Gastroesophageal sphincter (tissue), 3 donors: ENCODE measurements at regions not wholly inside any gene's neighbourhood (a gene's known extent, or its start where the extent isn't known, plus 50 kb on each side); places are given as distances from the start of the nearest gene placed in this dataset.

ENCODE experiments used
- POLR2AphosphoS5 ChIP-seq: sonication (generic); formaldehyde crosslinking; IDR thresholded peaks from one replicate; pipeline ENCODE4 v1.6.1; 2017; ENCODE audit warnings: antibody characterized with exemption
- TF ChIP-seq, protein P1 (sequence below), 4 experiments: fragments of 200-600 bp in 2 of 4; fragments of 450-650 bp in 2 of 4; sonication (generic) in 1 of 4; IDR thresholded peaks; one replicate each; pipeline ENCODE4 v1.5.1; 2017 to 2019; ENCODE audit warnings: antibody characterized with exemption in 4 of 4, mild to moderate bottlenecking in 2 of 4, moderate library complexity in 2 of 4

DNA sequence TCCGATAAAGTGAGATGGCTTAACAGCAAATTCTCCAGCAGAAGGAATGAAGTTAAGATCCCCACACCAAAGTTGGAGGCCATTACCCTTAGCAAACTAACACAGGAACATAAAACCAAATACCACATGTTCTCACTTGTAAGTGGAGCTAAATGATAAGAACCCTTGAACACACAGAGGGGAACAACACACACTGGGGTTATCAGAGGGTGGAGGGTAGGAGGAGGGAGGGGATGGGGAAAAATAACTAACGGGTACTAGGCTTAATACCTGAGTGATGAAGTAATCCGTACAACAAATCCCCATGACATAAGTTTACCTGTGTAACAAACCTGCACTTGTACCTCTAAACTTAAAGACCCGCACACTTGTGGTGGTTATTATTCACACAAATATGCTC is 240.4 kb upstream of the NAV3 start:
- TF ChIP-seq, protein P1, sequence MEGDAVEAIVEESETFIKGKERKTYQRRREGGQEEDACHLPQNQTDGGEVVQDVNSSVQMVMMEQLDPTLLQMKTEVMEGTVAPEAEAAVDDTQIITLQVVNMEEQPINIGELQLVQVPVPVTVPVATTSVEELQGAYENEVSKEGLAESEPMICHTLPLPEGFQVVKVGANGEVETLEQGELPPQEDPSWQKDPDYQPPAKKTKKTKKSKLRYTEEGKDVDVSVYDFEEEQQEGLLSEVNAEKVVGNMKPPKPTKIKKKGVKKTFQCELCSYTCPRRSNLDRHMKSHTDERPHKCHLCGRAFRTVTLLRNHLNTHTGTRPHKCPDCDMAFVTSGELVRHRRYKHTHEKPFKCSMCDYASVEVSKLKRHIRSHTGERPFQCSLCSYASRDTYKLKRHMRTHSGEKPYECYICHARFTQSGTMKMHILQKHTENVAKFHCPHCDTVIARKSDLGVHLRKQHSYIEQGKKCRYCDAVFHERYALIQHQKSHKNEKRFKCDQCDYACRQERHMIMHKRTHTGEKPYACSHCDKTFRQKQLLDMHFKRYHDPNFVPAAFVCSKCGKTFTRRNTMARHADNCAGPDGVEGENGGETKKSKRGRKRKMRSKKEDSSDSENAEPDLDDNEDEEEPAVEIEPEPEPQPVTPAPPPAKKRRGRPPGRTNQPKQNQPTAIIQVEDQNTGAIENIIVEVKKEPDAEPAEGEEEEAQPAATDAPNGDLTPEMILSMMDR (IDR thresholded peaks at IDR 0.05) = no peak
- TF ChIP-seq POLR2AphosphoS5 = no peak
